GM12875 (cell line): ENCODE measurements at regions not wholly inside any gene's neighbourhood (a gene's known extent, or its start where the extent isn't known, plus 50 kb on each side); places are given as distances from the start of the nearest gene placed in this dataset.
"Not testable (repeated sequence)": the region's sequence is repeated elsewhere in the genome, so short reads cannot be mapped to it uniquely, and the experiment has no call there.

ENCODE experiments used
- H3K4me3 ChIP-seq: one replicate; pipeline ENCODE4 v1.5.1; 2011; ENCODE audit warnings: low read depth, low read length, control low read depth
- TF ChIP-seq, protein P1 (sequence below): IDR thresholded peaks from 2 replicates; pipeline ENCODE4 v1.5.1; 2011; ENCODE audit warnings: low read depth, mild to moderate bottlenecking, control low read depth, inconsistent platforms, low read length, moderate library complexity, borderline replicate concordance; ENCODE audit not compliant: insufficient read depth

DNA sequence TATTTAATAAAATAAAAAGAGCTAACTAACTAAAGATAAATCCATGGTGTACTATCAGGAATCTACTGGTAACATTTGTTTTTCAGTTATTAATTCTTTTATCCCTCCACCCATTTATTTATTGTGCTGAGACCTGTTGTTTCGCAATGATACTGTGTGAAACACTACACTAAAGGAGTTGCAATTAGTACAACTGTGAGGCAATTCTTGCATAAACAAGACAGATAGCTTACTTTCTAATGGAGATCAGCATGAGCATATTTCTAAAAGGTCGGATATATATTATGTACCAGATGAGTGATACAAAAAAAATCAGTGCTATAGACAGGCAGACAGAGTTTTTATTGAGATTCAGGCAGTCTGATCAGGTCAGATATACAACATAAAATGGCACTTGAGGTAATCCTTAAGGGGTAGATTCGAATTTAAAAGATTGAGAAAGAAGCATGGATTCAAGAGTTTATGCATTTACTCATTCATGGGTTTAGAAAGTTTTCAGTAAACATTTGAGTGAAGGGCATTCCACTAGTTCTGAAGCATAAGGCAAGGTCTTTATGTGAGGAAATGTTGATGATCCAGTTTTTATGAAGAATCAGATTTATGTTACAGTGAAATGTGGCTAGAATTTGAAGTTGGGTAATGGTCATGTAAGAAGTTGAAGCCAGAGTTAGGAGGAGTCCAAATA, 147.6 kb downstream of the POLR1F start:
- H3K4me3 ChIP-seq, result no peak overlapping the region
- TF ChIP-seq, protein P1, sequence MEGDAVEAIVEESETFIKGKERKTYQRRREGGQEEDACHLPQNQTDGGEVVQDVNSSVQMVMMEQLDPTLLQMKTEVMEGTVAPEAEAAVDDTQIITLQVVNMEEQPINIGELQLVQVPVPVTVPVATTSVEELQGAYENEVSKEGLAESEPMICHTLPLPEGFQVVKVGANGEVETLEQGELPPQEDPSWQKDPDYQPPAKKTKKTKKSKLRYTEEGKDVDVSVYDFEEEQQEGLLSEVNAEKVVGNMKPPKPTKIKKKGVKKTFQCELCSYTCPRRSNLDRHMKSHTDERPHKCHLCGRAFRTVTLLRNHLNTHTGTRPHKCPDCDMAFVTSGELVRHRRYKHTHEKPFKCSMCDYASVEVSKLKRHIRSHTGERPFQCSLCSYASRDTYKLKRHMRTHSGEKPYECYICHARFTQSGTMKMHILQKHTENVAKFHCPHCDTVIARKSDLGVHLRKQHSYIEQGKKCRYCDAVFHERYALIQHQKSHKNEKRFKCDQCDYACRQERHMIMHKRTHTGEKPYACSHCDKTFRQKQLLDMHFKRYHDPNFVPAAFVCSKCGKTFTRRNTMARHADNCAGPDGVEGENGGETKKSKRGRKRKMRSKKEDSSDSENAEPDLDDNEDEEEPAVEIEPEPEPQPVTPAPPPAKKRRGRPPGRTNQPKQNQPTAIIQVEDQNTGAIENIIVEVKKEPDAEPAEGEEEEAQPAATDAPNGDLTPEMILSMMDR, result no peak

DNA sequence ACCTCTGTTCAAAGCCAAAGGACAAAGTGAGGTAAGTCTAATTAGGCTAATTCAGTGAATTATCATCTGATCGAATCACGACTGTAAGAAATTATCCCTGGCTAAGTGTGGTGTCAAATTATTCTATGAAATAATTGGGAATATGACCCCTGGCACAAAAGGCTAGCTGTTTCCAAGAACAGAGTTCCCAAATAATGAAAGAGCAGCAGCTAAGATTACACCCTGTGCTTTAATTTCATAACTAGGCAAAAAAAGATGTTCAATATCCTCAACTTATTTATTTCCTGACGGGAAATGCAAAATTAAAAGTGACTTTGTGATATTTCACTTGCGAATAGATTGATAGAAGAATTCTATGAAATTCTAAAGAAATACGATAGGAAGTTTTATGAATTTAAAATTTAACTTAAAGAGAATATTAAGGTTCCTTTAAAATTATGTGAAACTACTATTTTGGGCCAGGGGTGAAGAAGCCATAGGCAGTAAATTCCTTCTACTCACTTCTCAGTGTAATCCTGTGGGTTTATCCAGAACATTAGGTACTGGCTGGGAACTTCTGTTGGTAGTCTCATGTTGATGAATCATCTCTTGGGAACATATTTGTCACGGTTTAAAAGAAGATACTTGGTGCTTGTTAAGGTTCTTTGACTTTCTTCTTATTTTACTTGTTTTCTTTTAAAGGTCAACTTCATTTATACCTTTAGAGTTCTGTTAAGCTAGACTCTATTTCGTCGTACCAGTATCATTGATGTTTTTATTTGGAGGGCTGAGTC, 148.5 kb downstream of the POLR1F start:
- TF ChIP-seq, protein P1, result no peak
- no peak overlapping the region for H3K4me3 ChIP-seq

DNA sequence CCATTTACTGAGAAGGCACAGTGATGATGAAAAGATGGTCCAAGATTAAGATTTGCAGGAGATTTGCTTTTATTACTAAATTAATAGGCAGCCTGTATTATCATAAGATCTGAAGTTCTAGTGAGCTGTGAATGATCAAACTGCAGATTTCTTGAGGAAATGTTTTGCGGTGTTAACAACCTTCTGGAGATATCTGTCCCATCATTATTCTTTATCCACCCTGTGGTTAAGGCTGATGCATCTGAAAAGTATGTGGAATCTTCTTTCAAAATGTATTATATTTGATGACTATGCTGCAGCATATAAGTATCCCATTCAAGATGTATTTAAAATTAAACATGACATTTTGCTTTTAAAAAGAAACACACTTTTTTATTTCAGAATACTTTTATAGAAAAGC, 150.3 kb downstream of the POLR1F start:
- no peak overlapping the region for H3K4me3 ChIP-seq
- TF ChIP-seq, protein P1, result no peak

DNA sequence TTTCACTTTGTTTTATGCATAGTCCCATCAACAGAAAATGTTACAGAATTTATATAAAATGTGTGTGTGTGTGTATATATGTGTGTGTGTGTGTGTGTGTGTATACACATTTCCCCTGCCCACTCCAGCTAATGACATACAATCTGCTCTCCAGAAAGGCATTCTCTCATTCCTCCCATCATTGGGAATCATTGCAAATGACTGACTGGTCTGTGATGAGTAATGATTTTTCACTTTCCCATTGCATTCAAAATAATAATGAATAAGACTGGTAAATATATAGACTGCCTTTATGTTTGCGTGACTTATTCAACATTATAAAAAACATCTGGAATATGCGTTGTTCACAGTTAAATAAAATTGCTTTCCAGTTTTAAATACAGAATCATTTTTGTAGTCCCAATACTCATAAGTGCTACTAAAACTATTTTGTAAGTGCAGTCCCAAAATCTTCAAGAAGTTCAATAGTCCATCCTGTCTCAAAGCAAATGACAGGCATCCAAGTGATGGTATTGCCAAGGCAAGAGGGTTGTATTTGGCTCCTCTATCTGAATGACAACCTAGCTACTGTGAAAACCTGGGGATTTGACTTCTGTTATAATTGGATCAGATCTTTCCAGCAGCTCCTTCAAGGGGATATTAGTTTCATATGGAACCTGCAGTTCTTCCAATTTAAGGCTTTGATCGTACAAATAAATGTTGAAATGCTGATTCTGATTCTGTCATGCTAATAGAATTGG, 150.9 kb downstream of the POLR1F start:
- TF ChIP-seq, protein P1, result no peak
- no peak overlapping the region for H3K4me3 ChIP-seq

DNA sequence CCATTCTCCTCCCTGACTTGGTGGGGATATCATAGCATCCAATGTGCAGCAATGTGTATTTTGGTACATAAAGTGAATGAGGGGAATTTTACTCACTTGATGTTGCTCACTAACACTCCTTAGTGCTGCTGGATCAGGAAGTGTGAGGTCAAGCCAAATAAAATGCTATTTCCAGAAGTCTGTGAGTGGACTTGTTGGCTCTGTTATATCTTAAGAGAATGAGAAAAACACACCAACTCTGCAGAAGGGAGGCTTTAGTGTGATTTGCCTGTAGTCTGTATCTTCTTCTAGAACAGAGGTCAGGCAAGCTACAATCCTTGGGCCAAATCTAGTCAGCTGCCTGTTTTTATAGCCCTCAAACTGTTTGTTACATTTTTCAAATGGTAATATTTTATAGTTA, 154.3 kb downstream of the POLR1F start:
- TF ChIP-seq, protein P1, result no peak
- H3K4me3 ChIP-seq, result no peak overlapping the region

DNA sequence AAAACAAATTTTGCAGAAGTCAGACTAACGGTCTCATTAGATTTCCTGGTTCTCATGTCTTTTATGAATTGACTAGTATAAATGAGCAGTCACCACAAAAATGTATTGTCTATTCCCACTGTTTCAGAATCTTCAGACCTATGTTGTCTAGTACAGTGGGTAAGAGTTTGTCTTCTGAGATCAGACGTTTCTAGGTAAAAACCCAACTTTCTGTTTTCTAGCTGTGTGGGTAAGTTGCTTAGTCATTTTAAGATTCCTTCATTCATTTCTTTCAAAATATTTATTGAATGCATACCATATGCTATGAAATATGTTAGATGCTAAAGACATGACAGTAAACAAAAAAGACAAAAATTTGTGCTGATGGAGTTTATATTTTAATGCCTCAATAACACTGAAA, 156.3 kb downstream of the POLR1F start:
- no peak overlapping the region for H3K4me3 ChIP-seq
- TF ChIP-seq, protein P1, result no peak

DNA sequence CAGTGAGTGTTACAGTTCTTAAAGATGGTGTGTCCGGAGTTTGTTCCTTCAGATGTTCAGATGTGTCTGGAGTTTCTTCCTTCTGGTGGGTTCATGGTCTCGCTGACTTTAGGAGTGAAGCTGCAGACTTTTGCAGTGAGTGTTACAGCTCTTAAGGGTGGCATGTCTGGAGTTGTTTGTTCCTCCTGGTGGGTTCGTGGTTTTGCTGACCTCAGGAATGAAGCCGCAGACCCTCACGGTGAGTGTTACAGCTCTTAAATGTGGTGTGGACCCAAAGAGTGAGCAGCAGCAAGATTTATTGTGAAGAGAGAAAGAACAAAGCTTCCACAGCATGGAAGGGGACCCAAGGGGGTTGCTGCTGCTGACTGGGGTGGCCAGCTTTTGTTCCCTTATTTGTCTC, 159.6 kb downstream of the POLR1F start:
- H3K4me3 ChIP-seq, result not testable (repeated sequence)
